Stimulated activated CD4-positive, alpha-beta T cell treated with anti-CD3 and anti-CD28 coated beads, TNF-alpha, amount 100 ng/mL, for 1 hour (primary cell): ENCODE measurements at regions not wholly inside any gene's neighbourhood (a gene's known extent, or its start where the extent isn't known, plus 50 kb on each side); places are given as distances from the start of the nearest gene placed in this dataset.

Experiments
- DNase-seq, 3 donors: peaks; one replicate each; pipeline ENCODE4 v3.0.0-alpha.2; 2020; ENCODE audit warnings: low read depth in 3 of 3, low spot score in 1 of 3

GRCh38 chr1:88266051-88266450, 418.0 kb upstream of the PKN2 start:
- DNase-seq, result no peak

- no peak for DNase-seq
Measured at GRCh38 chr1:88272216-88272615, 411.9 kb upstream of the PKN2 start.

GRCh38 chr1:88274431-88274830, 409.6 kb upstream of the PKN2 start:
- DNase-seq, result no peak

- no peak for DNase-seq
Measured at GRCh38 chr1:88275259-88275862, 408.7 kb upstream of the PKN2 start.

- no peak for DNase-seq
Measured at GRCh38 chr1:88276163-88276562, 407.9 kb upstream of the PKN2 start.

GRCh38 chr1:88284066-88284465, 400.0 kb upstream of the PKN2 start:
- DNase-seq, result no peak

- DNase-seq, result no peak
Measured at GRCh38 chr1:88284666-88285366, 399.3 kb upstream of the PKN2 start.

GRCh38 chr1:88286716-88287115, 397.4 kb upstream of the PKN2 start:
- no peak for DNase-seq

GRCh38 chr1:88288571-88288970, 395.5 kb upstream of the PKN2 start:
- no peak for DNase-seq

- DNase-seq, result no peak
Measured at GRCh38 chr1:88289401-88290102, 394.5 kb upstream of the PKN2 start.

- no peak for DNase-seq
Measured at GRCh38 chr1:88291611-88292354, 392.3 kb upstream of the PKN2 start.

GRCh38 chr1:88293691-88294190, 390.3 kb upstream of the PKN2 start:
- no peak for DNase-seq

GRCh38 chr1:88296227-88296626, 387.8 kb upstream of the PKN2 start:
- DNase-seq, result no peak

GRCh38 chr1:88296642-88297041, 387.4 kb upstream of the PKN2 start:
- no peak for DNase-seq

- no peak for DNase-seq
Measured at GRCh38 chr1:88298506-88298905, 385.6 kb upstream of the PKN2 start.

GRCh38 chr1:88300752-88301263, 383.3 kb upstream of the PKN2 start:
- no peak for DNase-seq

GRCh38 chr1:88302843-88303486, 381.1 kb upstream of the PKN2 start:
- no peak for DNase-seq

GRCh38 chr1:88311265-88311664, 372.8 kb upstream of the PKN2 start:
- no peak for DNase-seq

GRCh38 chr1:88311907-88312306, 372.2 kb upstream of the PKN2 start:
- no peak for DNase-seq

- DNase-seq, result no peak
Measured at GRCh38 chr1:88317396-88317795, 366.7 kb upstream of the PKN2 start.

- no peak for DNase-seq
Measured at GRCh38 chr1:88318740-88319139, 365.3 kb upstream of the PKN2 start.
